ENCODE measurements at regions not wholly inside any gene's neighbourhood (a gene's known extent, or its start where the extent isn't known, plus 50 kb on each side); places are given as distances from the start of the nearest gene placed in this dataset.

DNA sequence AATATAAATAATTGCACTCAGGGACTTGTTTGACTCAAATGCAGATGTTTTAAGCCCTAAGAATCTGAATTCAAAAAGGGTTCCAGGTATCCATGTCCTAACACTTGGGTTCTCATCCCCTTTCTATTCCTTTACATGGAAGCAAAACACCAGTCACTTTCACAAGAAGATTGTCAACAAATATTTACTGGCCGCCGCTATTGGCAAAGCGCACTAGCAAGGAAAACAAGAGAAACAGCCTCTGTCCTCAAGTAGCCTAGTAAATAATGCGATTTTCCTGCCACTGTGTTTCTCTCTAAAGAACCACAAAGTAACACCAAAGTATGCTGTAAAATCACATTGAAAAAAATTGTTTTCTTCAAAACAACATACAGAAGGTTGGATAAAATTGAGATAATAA, 66.7 kb upstream of the EZH2 start:
- DNase-seq = no peak

DNA sequence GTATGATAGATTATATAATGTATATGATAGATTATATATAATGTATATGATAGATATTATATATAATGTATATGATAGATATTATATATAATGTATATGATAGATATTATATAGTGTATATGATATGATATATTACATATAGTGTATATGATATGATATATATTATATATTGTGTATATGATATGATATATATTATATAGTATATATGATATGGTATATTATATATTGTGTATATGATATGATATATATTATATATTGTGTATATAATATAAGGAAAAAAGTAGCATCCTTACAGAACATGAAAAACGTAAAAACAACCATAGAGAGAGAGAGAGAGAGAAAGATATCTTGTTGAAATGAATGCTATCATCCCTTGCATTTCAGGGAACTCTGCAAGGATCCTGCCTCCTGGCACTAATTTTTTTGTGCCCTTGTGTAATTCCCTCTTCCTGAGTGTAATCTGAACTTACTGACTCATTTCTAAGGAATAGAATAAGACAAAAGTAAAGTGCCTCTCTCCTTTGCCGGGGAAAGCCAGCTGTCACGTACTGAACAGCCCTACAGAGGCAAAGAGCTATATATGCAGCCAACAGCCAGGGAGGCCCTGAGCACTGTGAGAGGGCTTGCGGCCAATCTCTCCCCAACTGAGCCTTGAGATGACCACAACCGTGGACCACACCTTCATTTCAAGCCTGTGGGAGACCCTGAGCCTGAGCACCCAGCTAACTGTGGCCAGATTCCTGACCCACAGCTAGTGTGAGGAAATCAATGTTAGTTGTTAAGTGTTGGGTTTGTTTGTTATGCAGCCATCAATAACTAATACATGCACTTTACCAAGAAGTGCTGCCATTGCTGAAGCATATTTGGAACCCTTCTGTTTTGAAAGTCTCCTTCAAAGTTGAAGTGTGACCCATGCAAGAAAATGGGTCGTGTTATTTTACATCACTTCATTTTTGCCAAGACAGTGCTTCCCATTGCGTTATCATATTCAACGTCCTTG, 61.1 kb upstream of the EZH2 start:
- DNase-seq = no peak

DNA sequence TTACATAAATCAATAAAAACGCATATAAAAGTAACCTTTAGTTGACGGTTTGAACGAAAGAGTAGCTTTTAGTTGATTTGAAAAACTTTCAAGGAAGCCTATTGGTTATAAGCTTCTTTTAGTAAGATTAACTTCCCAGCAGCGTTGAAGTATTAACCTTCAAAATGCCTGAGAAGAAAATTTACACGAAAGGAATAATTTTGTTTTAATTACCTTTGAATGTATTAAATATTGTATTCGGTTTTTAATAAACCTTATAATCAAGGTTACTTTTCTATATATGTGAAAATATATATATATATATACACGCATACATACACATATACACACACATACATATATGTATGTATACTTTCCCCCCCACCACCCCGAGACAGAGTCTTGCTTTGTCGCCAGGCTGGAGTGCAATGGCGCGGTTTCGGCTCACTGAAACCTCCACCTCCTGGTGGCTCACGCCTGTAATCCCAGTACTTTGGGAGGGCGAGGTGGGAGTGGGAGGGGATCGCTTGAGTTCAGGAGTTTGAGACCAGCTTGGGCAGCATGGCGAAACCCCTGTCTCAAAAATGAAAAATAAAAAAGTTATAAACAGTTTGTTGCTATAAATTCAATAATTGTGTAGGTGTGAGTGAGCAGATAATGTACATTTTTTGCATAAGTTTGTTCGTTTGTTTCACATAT, 57.6 kb upstream of the EZH2 start:
- DNase-seq = peak; percentile 50

- peak; percentile 68 for DNase-seq
These were observed 56.9 kb upstream of the EZH2 start for GRCh38 chr7:148940702-148941597.

DNA sequence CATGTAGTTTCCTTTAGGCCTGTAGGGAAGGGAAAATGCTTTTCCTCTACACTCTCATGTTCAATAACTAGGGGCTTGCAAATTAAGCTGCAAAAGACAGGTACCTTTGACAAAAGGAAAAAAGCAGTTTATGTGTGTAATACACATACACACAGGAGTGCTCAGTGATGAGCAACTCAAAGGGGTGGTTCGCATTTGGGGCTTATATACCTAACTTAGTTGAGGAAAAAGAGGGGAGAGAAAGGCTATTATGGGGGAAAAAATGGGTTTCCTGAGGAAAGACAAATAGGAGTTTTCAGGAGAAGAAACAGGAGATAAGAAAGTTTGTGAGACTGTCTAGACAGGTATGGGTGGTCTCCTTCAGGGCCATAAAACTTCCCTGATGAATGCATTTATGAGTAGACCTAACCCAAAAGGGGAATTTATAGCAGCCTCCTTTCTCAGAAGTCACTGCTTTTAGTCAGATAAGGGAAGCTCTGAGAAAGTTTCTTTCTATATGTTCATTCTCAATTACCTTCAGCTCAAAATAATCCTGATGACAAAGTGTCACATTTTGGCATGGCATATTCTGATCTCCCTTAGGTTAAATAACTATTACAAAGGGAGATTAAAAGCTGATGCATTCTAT, 55.2 kb upstream of the EZH2 start:
- DNase-seq = no peak

- no peak for DNase-seq
These were observed 51.4 kb upstream of the EZH2 start for GRCh38 chr7:148935451-148935850.

Measured in activated CD4-positive, CD25-positive, alpha-beta regulatory T cell treated with anti-CD3 and anti-CD28 coated beads, Interleukin-2, amount 50 U/mL, for 72 hours (primary cell).